Neural cell (in vitro differentiated cells): ENCODE measurements at regions not wholly inside any gene's neighbourhood (a gene's known extent, or its start where the extent isn't known, plus 50 kb on each side); places are given as distances from the start of the nearest gene placed in this dataset.

Experiments
- H2AFZ ChIP-seq: fragments of 200-600, 300-800 bp; sonication (generic), shearing (Covaris generic); 2 replicates; pipeline ENCODE4 v1.6.0; 2014; ENCODE audit warnings: low read depth, mild to moderate bottlenecking, antibody characterized with exemption, low read length, moderate library complexity
- H3F3A ChIP-seq: fragments of 200-600 bp; shearing (Covaris generic); 2 replicates; pipeline ENCODE4 v1.6.1; 2016; ENCODE audit warnings: mild to moderate bottlenecking, moderate library complexity, mixed read lengths, antibody characterized with exemption, low read length; ENCODE audit not compliant: insufficient read depth, poor library complexity, severe bottlenecking
- H3K27ac ChIP-seq: fragments of 200-600, 300-800 bp; sonication (generic), shearing (Covaris generic); 2 replicates; pipeline ENCODE4 v1.5.1; 2014; ENCODE audit warnings: mild to moderate bottlenecking, low read length, moderate library complexity
- H3K27me3 ChIP-seq: fragments of 300-800, 200-600 bp; sonication (generic), shearing (Covaris generic); 2 replicates; pipeline ENCODE4 v1.6.0; 2014; ENCODE audit warnings: mild to moderate bottlenecking, low read depth, low read length, moderate library complexity; ENCODE audit not compliant: insufficient read depth
- H3K36me3 ChIP-seq: fragments of 300-800, 200-600 bp; sonication (generic), shearing (Covaris generic); 2 replicates; pipeline ENCODE4 v1.5.1; 2014; ENCODE audit warnings: mild to moderate bottlenecking, antibody characterized with exemption, low read length, moderate library complexity; ENCODE audit not compliant: insufficient read depth
- H3K4me2 ChIP-seq: fragments of 300-800, 200-600 bp; sonication (generic), shearing (Covaris generic); 2 replicates; pipeline ENCODE4 v1.6.0; 2014; ENCODE audit warnings: mild to moderate bottlenecking, low read length
- H3K4me3 ChIP-seq: fragments of 300-800, 200-600 bp; sonication (generic), shearing (Covaris generic); 2 replicates; pipeline ENCODE4 v1.5.1; 2014; ENCODE audit warnings: mild to moderate bottlenecking, low read length, moderate library complexity
- H3K79me2 ChIP-seq: fragments of 200-600 bp; shearing (Covaris generic); replicated peaks from 2 replicates; pipeline ENCODE4 v1.6.0; 2014; ENCODE audit warnings: mild to moderate bottlenecking, low read length, moderate library complexity; ENCODE audit not compliant: insufficient read depth
- H3K9ac ChIP-seq: fragments of 300-800, 200-600 bp; sonication (generic), shearing (Covaris generic); 2 replicates; pipeline ENCODE4 v1.6.1; 2016; ENCODE audit warnings: mild to moderate bottlenecking, low read length, mixed read lengths
- H3K9me2 ChIP-seq: fragments of 200-600 bp; shearing (Covaris generic); 2 replicates; pipeline ENCODE4 v1.6.1; 2016; ENCODE audit warnings: mild to moderate bottlenecking, low read length, mixed read lengths; ENCODE audit not compliant: insufficient read depth
- H3K9me3 ChIP-seq: fragments of 200-600, 300-800 bp; sonication (generic), shearing (Covaris generic); 2 replicates; pipeline ENCODE4 v1.6.1; 2016; ENCODE audit warnings: mild to moderate bottlenecking, mixed run types, low read length, moderate library complexity, mixed read lengths
- H4K20me1 ChIP-seq: fragments of 200-600 bp; shearing (Covaris generic); 2 replicates; pipeline ENCODE4 v1.6.1; 2016; ENCODE audit warnings: mild to moderate bottlenecking, mixed run types; ENCODE audit not compliant: insufficient read depth
- EP300 ChIP-seq: fragments of 450-650 bp; conservative IDR thresholded peaks from 2 replicates; pipeline ENCODE4 v1.6.1; 2014; ENCODE audit warnings: antibody characterized with exemption, mild to moderate bottlenecking, moderate library complexity; ENCODE audit not compliant: poor library complexity, severe bottlenecking
- EZH2 ChIP-seq: fragments of 200-600, 300-800 bp; shearing (Covaris generic), sonication (generic); IDR thresholded peaks from 2 replicates; pipeline ENCODE4 v1.6.1; 2014; ENCODE audit warnings: antibody characterized with exemption, low read length, borderline replicate concordance, mild to moderate bottlenecking; ENCODE audit not compliant: insufficient read depth, poor library complexity, severe bottlenecking
- POLR2AphosphoS5 ChIP-seq: IDR thresholded peaks from 2 replicates; pipeline ENCODE4 v1.6.1; 2012
- RAD21 ChIP-seq: fragments of 450-650 bp; conservative IDR thresholded peaks from 2 replicates; pipeline ENCODE4 v1.6.1; 2014; ENCODE audit warnings: antibody characterized with exemption, mild to moderate bottlenecking, moderate library complexity
- REST ChIP-seq: IDR thresholded peaks from 2 replicates; pipeline ENCODE4 v1.6.1; 2012; ENCODE audit warnings: borderline replicate concordance
- SMC3 ChIP-seq: fragments of 450-650 bp; conservative IDR thresholded peaks from 2 replicates; pipeline ENCODE4 v1.6.1; 2014; ENCODE audit warnings: antibody characterized with exemption, mild to moderate bottlenecking, moderate library complexity; ENCODE audit not compliant: poor library complexity
- TF ChIP-seq, protein P1 (sequence below): fragments of 450-650 bp; IDR thresholded peaks from 2 replicates; pipeline ENCODE4 v1.5.1; 2014; ENCODE audit warnings: antibody characterized with exemption, mild to moderate bottlenecking, moderate library complexity; ENCODE audit not compliant: poor library complexity, severe bottlenecking

DNA sequence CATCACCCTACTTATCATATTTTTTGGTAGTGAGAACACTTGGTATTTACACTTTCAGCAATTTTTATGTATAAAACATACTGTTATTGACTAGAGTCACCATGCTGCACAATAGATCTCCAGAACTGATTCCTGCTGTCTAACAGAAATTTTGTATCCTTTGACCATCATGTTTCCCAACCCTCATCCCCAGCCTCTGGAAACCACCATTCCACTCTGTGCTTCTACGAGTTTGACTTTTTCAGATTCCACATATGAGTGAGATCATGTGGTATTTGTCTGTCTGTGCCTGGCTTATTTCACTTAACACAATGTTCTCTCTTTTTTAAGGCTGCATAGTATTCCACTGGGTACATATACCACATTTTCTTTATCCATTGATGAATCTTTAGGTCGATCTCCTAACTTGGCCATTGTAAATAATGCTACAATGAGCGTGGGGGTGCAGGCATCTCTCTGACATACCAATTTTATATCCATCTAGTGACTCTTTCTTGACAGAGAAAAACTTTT, 115.9 kb upstream of the RUNX1 start:
- Histone ChIP-seq H3K4me3 (no peak overlapping the region), H3K9ac (no peak overlapping the region), H2AFZ (no peak overlapping the region), H3K27ac (no peak overlapping the region), H3K4me2 (no peak overlapping the region), H3F3A (no peaks in the 10 kb centered on the region), H3K27me3 (no peaks in the 10 kb centered on the region), H3K36me3 (no peaks in the 10 kb centered on the region), H3K9me2 (no peaks in the 10 kb centered on the region), H3K9me3 (no peaks in the 10 kb centered on the region), H4K20me1 (no peaks in the 10 kb centered on the region), H3K79me2 (no peaks in the 10 kb centered on the region)
- TF ChIP-seq RAD21: no peak
- no peak for TF ChIP-seq REST
- no peak for TF ChIP-seq EP300
- TF ChIP-seq, protein P1, sequence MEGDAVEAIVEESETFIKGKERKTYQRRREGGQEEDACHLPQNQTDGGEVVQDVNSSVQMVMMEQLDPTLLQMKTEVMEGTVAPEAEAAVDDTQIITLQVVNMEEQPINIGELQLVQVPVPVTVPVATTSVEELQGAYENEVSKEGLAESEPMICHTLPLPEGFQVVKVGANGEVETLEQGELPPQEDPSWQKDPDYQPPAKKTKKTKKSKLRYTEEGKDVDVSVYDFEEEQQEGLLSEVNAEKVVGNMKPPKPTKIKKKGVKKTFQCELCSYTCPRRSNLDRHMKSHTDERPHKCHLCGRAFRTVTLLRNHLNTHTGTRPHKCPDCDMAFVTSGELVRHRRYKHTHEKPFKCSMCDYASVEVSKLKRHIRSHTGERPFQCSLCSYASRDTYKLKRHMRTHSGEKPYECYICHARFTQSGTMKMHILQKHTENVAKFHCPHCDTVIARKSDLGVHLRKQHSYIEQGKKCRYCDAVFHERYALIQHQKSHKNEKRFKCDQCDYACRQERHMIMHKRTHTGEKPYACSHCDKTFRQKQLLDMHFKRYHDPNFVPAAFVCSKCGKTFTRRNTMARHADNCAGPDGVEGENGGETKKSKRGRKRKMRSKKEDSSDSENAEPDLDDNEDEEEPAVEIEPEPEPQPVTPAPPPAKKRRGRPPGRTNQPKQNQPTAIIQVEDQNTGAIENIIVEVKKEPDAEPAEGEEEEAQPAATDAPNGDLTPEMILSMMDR: no peak
- TF ChIP-seq EZH2: no peak
- TF ChIP-seq SMC3: no peak
- TF ChIP-seq POLR2AphosphoS5: no peak

DNA sequence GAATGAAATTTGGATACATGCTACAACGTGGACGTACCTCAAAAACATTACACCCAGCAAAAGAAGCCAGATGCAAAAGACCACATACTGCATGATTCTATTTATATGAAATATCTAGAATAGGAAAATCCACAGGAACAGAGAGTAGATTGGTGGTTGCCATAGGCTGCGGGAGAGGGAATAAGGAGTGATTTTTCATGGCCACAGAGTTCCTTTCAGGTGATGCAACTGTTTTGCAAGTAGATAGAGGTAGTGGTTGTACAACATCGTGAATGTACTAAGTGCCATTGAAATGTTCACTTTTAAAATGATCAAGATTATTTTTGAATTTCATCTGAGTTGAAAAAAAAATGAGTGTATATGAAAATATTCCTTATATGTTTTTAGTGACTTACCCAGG, 115.3 kb upstream of the RUNX1 start:
- Histone ChIP-seq H3K9me3 (no peaks in the 10 kb centered on the region), H3F3A (no peaks in the 10 kb centered on the region), H3K36me3 (no peaks in the 10 kb centered on the region), H2AFZ (no peak overlapping the region), H3K4me2 (no peak overlapping the region), H3K9ac (no peak overlapping the region), H3K9me2 (no peaks in the 10 kb centered on the region), H3K79me2 (no peaks in the 10 kb centered on the region), H3K27me3 (no peaks in the 10 kb centered on the region), H3K27ac (no peak overlapping the region), H3K4me3 (no peak overlapping the region), H4K20me1 (no peaks in the 10 kb centered on the region)
- no peak for TF ChIP-seq EZH2

GRCh38 chr21:35163411-35163810, 114.3 kb upstream of the RUNX1 start:
- Histone ChIP-seq H3K27ac (no peak overlapping the region), H3K36me3 (no peaks in the 10 kb centered on the region), H2AFZ (no peak overlapping the region), H3K9ac (no peak overlapping the region), H3F3A (no peaks in the 10 kb centered on the region), H3K79me2 (no peaks in the 10 kb centered on the region), H3K4me2 (no peak overlapping the region), H4K20me1 (no peaks in the 10 kb centered on the region), H3K27me3 (no peaks in the 10 kb centered on the region), H3K9me2 (no peaks in the 10 kb centered on the region), H3K9me3 (no peaks in the 10 kb centered on the region), H3K4me3 (no peak overlapping the region)
- no peak for TF ChIP-seq SMC3
